ENCODE measurements at regions not wholly inside any gene's neighbourhood (a gene's known extent, or its start where the extent isn't known, plus 50 kb on each side); places are given as distances from the start of the nearest gene placed in this dataset.

DNA sequence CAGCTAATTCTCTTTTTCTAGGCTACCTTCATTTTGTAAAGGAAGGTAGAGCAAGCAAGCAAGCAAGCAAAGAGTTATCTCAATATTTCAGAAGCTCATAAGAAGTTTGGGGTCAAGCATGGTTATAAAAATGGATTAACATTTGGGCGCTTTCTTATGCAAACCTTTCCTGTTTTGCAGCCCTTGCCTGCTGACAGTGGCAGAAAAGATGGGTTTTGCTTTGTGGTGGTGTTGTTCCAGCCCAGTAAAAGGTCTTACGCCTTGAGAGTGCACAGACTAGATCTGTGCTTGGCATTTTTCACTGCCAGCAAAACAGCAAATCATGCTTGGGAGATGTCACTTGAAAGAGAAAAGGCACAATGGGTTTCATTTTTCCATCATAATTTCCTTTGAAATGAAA, 1320.6 kb upstream of the CELF4 start (continued):
- TF ChIP-seq WRNIP1 (IDR thresholded peaks at IDR 0.05; ENCODE audit: borderline replicate concordance, low read depth, low read length) = no peak
- TF ChIP-seq GATAD2B (conservative IDR thresholded peaks at IDR 0.05; ENCODE audit: low read depth) = no peak

DNA sequence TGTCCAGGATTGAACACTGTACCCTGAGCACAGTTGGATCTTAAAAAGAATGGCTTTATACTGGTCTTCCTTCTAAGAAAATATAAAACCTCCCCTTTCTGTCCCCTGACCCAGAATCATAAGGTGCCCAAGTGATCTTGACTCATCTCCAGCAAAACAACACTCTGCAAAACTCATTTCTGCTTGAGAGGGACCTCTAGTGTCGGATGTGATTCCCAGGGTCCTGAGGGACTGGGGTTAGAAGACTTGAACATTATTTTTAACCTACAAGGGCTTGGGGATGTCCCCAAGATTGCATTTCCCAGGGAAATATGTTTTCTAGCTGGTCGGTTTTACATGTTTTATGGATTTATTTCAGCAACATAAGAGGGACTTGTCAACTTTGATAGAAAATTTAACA, 1318.5 kb upstream of the CELF4 start:
- no peaks in the 10 kb centered on the region for H3K9me3 ChIP-seq (replicated peaks; ENCODE audit: control insufficient read depth, insufficient read depth, low read length)
- H3K27me3 ChIP-seq (replicated peaks in 1 of 2; ENCODE audit: control insufficient read depth in 2 of 2, insufficient read depth in 2 of 2, low read length in 1 of 2) = no peaks in the 10 kb centered on the region
- CTCF ChIA-PET = interaction anchor here (1.4 to 1.6 kb wide), 2 partner anchors 30 to 338 kb away, joined by 3 to 4 read pairs; no protein-coding TSS in a partner anchor
- SMC1A ChIA-PET (ENCODE audit: uncharacterized antibody, unreplicated experiment) = interaction anchor here (0.9 kb wide), 1 partner anchor 8 kb away, joined by 4 read pairs; no protein-coding TSS in a partner anchor
- H3K9ac ChIP-seq (ENCODE audit: control insufficient read depth, insufficient read depth, low read length) = no peak overlapping the region
- POLR2A ChIA-PET = no interaction called here
- ATAC-seq (no peak), DNase-seq (ENCODE audit: low read depth, low spot score) (no peak), FAIRE-seq (no peak)
- no peak overlapping the region for H3K27ac ChIP-seq (ENCODE audit: control insufficient read depth, insufficient read depth)
- H2AFZ ChIP-seq (ENCODE audit: control insufficient read depth, low read depth, low read length) = no peak overlapping the region
- intact Hi-C loops (cut with micrococcal nuclease; ENCODE audit: unreplicated experiment) (no loop called here), in situ Hi-C loops (cut with MboI) (no loop called here)
- TF ChIP-seq NFYB (IDR thresholded peaks at IDR 0.05; ENCODE audit: insufficient read depth, low read depth, low read length) = no peak
- TF ChIP-seq BACH1 (IDR thresholded peaks at IDR 0.05; ENCODE audit: borderline replicate concordance) = no peak
- TF ChIP-seq EED (IDR thresholded peaks at IDR 0.05; ENCODE audit: low read depth) = no peak
- no peak for TF ChIP-seq NBN (IDR thresholded peaks at IDR 0.05)
- no peak for TF ChIP-seq MTA2 (IDR thresholded peaks at IDR 0.05; ENCODE audit: low read depth)
- TF ChIP-seq, protein P1, sequence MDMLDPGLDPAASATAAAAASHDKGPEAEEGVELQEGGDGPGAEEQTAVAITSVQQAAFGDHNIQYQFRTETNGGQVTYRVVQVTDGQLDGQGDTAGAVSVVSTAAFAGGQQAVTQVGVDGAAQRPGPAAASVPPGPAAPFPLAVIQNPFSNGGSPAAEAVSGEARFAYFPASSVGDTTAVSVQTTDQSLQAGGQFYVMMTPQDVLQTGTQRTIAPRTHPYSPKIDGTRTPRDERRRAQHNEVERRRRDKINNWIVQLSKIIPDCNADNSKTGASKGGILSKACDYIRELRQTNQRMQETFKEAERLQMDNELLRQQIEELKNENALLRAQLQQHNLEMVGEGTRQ (IDR thresholded peaks at IDR 0.05; ENCODE audit: borderline replicate concordance, low read depth, low read length) = no peak
- no peak for TF ChIP-seq FOS (IDR thresholded peaks at IDR 0.05; ENCODE audit: borderline replicate concordance, extremely low read depth, insufficient read length)
- TF ChIP-seq RAD21 (IDR thresholded peaks at IDR 0.05; ENCODE audit: insufficient read depth, low read depth, low read length) = 0 out of 2 replicates have a peak, but pooled peaks have one; percentile 34
- no peaks in the 10 kb centered on the region for H3K4me1 ChIP-seq (ENCODE audit: control insufficient read depth, insufficient read depth, low read length)
- H3K4me3 ChIP-seq = no peak overlapping the region
- no peaks in the 10 kb centered on the region for H3K36me3 ChIP-seq (ENCODE audit: control insufficient read depth in 2 of 2, insufficient read depth in 2 of 2, low read length in 1 of 2)
- H3K79me2 ChIP-seq (ENCODE audit: control insufficient read depth, insufficient read depth, low read length) = no peaks in the 10 kb centered on the region
- BruUV-seq (replicated peaks) = no TSS peak
- RAD21 ChIA-PET (ENCODE audit: unreplicated experiment) = no interaction called here
- WGBS (ENCODE audit: insufficient coverage, insufficient replicate concordance, low lambda C conversion rate, missing lambda C conversion rate) = 3% methylated on average over 2 of the region's 2 CpGs
- no peaks in the 10 kb centered on the region for H4K20me1 ChIP-seq (ENCODE audit: control insufficient read depth, insufficient read depth)
- no peak overlapping the region for H3K4me2 ChIP-seq (ENCODE audit: control insufficient read depth, insufficient read depth)

Data from GM12878 (cell line).